Tibial nerve (tissue), 4 donors: ENCODE measurements at regions not wholly inside any gene's neighbourhood (a gene's known extent, or its start where the extent isn't known, plus 50 kb on each side); places are given as distances from the start of the nearest gene placed in this dataset.

Source experiments
- DNase-seq, 2 donors: peaks; one replicate each; pipeline ENCODE4 v3.0.0-alpha.2; 2019; ENCODE audit warnings: low spot score in 2 of 2
- H3K27ac ChIP-seq, 4 donors: fragments of 200-600 bp; sonication (generic) in 3 of 4; one replicate each; pipeline ENCODE4 v1.5.1; 2017 to 2019; ENCODE audit warnings: mild to moderate bottlenecking in 1 of 4
- H3K27me3 ChIP-seq, 2 donors: fragments of 200-600 bp; sonication (generic) in 1 of 2; one replicate each; pipeline versions ENCODE4 v1.5.1 to v1.6.0; 2017 to 2019
- H3K36me3 ChIP-seq, 3 donors: fragments of 200-600 bp; sonication (generic); one replicate each; pipeline ENCODE4 v1.5.1; 2018 to 2019
- H3K4me1 ChIP-seq, 4 donors: fragments of 200-600 bp; sonication (generic) in 3 of 4; one replicate each; pipeline ENCODE4 v1.5.1; 2017 to 2019
- H3K4me3 ChIP-seq, 4 donors: fragments of 200-600 bp; sonication (generic) in 3 of 4; one replicate each; pipeline ENCODE4 v1.5.1; 2017 to 2019; ENCODE audit warnings: mild to moderate bottlenecking in 1 of 4, moderate library complexity in 1 of 4
- H3K9me3 ChIP-seq, 4 donors: fragments of 200-600 bp; sonication (generic) in 3 of 4; one replicate each; pipeline ENCODE4 v1.5.1; 2017 to 2019
- CTCF ChIP-seq, 5 experiments: fragments of 200-600 bp in 3 of 5; fragments of 450-650 bp in 2 of 5; sonication (generic) in 3 of 5; IDR thresholded peaks; one replicate each; pipeline ENCODE4 v1.5.1; 2016 to 2019; ENCODE audit warnings: antibody characterized with exemption in 5 of 5, mild to moderate bottlenecking in 3 of 5, moderate library complexity in 2 of 5
- EP300 ChIP-seq, 2 donors: sonication (generic); formaldehyde crosslinking; IDR thresholded peaks; one replicate each; pipeline ENCODE4 v1.6.1; 2017; ENCODE audit warnings: antibody characterized with exemption in 2 of 2, mild to moderate bottlenecking in 1 of 2
- POLR2A ChIP-seq, 2 donors: fragments of 450-650 bp; IDR thresholded peaks; one replicate each; pipeline ENCODE4 v1.6.1; 2017; ENCODE audit warnings: antibody characterized with exemption in 2 of 2, mild to moderate bottlenecking in 2 of 2, moderate library complexity in 2 of 2
- WGBS, 2 donors: methylation state at CpG; one replicate each; pipeline ENCODE4 v1.1.5; 2018; 5-methylcytosine and 5-hydroxymethylcytosine counted together

- 51 to 61% methylated on average over 3 of the region's 3 CpGs for WGBS, 2 donors
- TF ChIP-seq POLR2A (IDR thresholded peaks at IDR 0.05) = no peak
- Histone ChIP-seq H3K4me1 (no peaks in the 10 kb centered on the region), H3K4me3 (no peak overlapping the region), H3K27me3 (no peaks in the 10 kb centered on the region), H3K36me3 (no peaks in the 10 kb centered on the region), H3K9me3 (peaks cover 0 to 7% (median 0%) of the 10 kb centered on the region in 4 donors), H3K27ac (no peak overlapping the region)
- DNase-seq = no peak
These were observed 56.1 kb upstream of the TMEM132D start for GRCh38 chr12:129959889-129960288.

GRCh38 chr12:129961091-129961490 is 57.3 kb upstream of the TMEM132D start:
- H3K27ac ChIP-seq = no peak overlapping the region
- no peak for DNase-seq
- H3K4me3 ChIP-seq = no peak overlapping the region
- H3K27me3 ChIP-seq = no peaks in the 10 kb centered on the region
- H3K4me1 ChIP-seq = no peaks in the 10 kb centered on the region
- H3K36me3 ChIP-seq = no peaks in the 10 kb centered on the region
- TF ChIP-seq EP300 (IDR thresholded peaks at IDR 0.05) (no peak), POLR2A (IDR thresholded peaks at IDR 0.05) (no peak), CTCF (IDR thresholded peaks at IDR 0.05) (no peak)
- 64 to 65% methylated on average over 4 of the region's 4 CpGs for WGBS, 2 donors
- peaks cover 0 to 7% (median 0%) of the 10 kb centered on the region in 4 donors for H3K9me3 ChIP-seq

GRCh38 chr12:129961856-129962255 is 58.0 kb upstream of the TMEM132D start:
- no peak overlapping the region for H3K27ac ChIP-seq
- no peak for DNase-seq
- H3K4me1 ChIP-seq = no peaks in the 10 kb centered on the region
- no peaks in the 10 kb centered on the region for H3K27me3 ChIP-seq
- H3K9me3 ChIP-seq = peaks cover 0 to 6% (median 0%) of the 10 kb centered on the region in 4 donors
- TF ChIP-seq POLR2A (IDR thresholded peaks at IDR 0.05) (no peak), CTCF (IDR thresholded peaks at IDR 0.05) (no peak)
- WGBS, 2 donors = 83 to 92% methylated on average over 1 of the region's 1 CpG
- H3K4me3 ChIP-seq = no peak overlapping the region
- H3K36me3 ChIP-seq = no peaks in the 10 kb centered on the region

GRCh38 chr12:129964300-129964699 is 60.5 kb upstream of the TMEM132D start:
- TF ChIP-seq CTCF (IDR thresholded peaks at IDR 0.05) = no peak
- no peak for TF ChIP-seq POLR2A (IDR thresholded peaks at IDR 0.05)
- TF ChIP-seq EP300 (IDR thresholded peaks at IDR 0.05) = no peak
- Histone ChIP-seq H3K4me1 (no peaks in the 10 kb centered on the region), H3K9me3 (no peaks in the 10 kb centered on the region), H3K4me3 (no peak overlapping the region), H3K36me3 (no peaks in the 10 kb centered on the region), H3K27me3 (no peaks in the 10 kb centered on the region), H3K27ac (no peak overlapping the region)
- WGBS, 2 donors = 83 to 84% methylated on average over 7 of the region's 7 CpGs
- no peak for DNase-seq

GRCh38 chr12:129964826-129965457 is 61.1 kb upstream of the TMEM132D start:
- H3K36me3 ChIP-seq = no peaks in the 10 kb centered on the region
- no peak overlapping the region for H3K4me3 ChIP-seq
- no peaks in the 10 kb centered on the region for H3K27me3 ChIP-seq
- WGBS, 2 donors = 79 to 80% methylated on average over 5 of the region's 5 CpGs
- TF ChIP-seq EP300 (IDR thresholded peaks at IDR 0.05) (no peak), CTCF (IDR thresholded peaks at IDR 0.05) (no peak), POLR2A (IDR thresholded peaks at IDR 0.05) (no peak)
- H3K4me1 ChIP-seq = no peaks in the 10 kb centered on the region
- DNase-seq = no peak
- H3K9me3 ChIP-seq = no peaks in the 10 kb centered on the region
- no peak overlapping the region for H3K27ac ChIP-seq
